Endothelial cell of umbilical vein (primary cell): ENCODE measurements at regions not wholly inside any gene's neighbourhood (a gene's known extent, or its start where the extent isn't known, plus 50 kb on each side); places are given as distances from the start of the nearest gene placed in this dataset.

ENCODE experiments used
- BruUV-seq: library from RNA; stranded (reverse); fragments of 400-500 nt; replicated peaks from 2 replicates; lab custom pipeline; 2021; lab: Mats Ljungman, UMichigan
- CTCF ChIA-PET: fragments of 300-600, 350-600 bp; sonication (Branson Sonifier 250); formaldehyde crosslinking; loops from one replicate; lab custom pipeline; 2021; ENCODE audit warnings: antibody characterized with exemption, inconsistent platforms; lab: Charles Lee
- POLR2A ChIA-PET: fragments of 300-600, 350-600 bp; sonication (Branson Sonifier 250); formaldehyde crosslinking; loops from one replicate; lab custom pipeline; 2021; ENCODE audit warnings: antibody characterized with exemption, inconsistent platforms; lab: Charles Lee
- DNase-seq: peaks from one replicate; pipeline ENCODE4 v3.0.0-alpha.2; 2011; ENCODE audit warnings: low read depth, low spot score
- FAIRE-seq: peaks from 2 replicates; lab custom pipeline; 2011; peaks lifted over from hg19 to GRCh38; lab: Jason Lieb, UNC
- H2AFZ ChIP-seq: 2 replicates; pipeline ENCODE4 v1.6.0; 2012; ENCODE audit warnings: low read depth, low read length, control low read depth, inconsistent platforms
- H3K27ac ChIP-seq: 2 replicates; pipeline ENCODE4 v1.5.1; 2011; ENCODE audit warnings: low read depth, mild to moderate bottlenecking, control low read depth, low read length, moderate library complexity; ENCODE audit not compliant: insufficient read depth
- H3K27me3 ChIP-seq, 2 experiments: 2 replicates each; pipeline versions ENCODE4 v1.6.0 to v1.6.1; 2011; ENCODE audit warnings: low read length in 2 of 2, mixed read lengths in 1 of 2; ENCODE audit not compliant: control insufficient read depth in 2 of 2, insufficient read depth in 2 of 2
- H3K36me3 ChIP-seq, 2 experiments: 2 replicates in 1 of 2; 3 replicates in 1 of 2; pipeline ENCODE4 v1.5.1; 2011; ENCODE audit warnings: low read length in 2 of 2, mild to moderate bottlenecking in 1 of 2, moderate library complexity in 1 of 2; ENCODE audit not compliant: control insufficient read depth in 2 of 2, insufficient read depth in 2 of 2; ENCODE audit errors: extremely low read depth in 1 of 2
- H3K4me1 ChIP-seq: 3 replicates; pipeline ENCODE4 v1.5.1; 2011; ENCODE audit warnings: mild to moderate bottlenecking, low read length; ENCODE audit not compliant: control insufficient read depth, insufficient read depth; ENCODE audit errors: extremely low read depth
- H3K4me2 ChIP-seq: 2 replicates; pipeline ENCODE4 v1.6.1; 2011; ENCODE audit warnings: low read length, control low read depth, mixed read lengths; ENCODE audit not compliant: insufficient read depth
- H3K4me3 ChIP-seq, 3 experiments: fragments of 200-600 bp in 1 of 3; sonication (generic), shearing (Covaris generic) in 1 of 3; replicated peaks in 1 of 3; 2 replicates each; pipeline ENCODE4 v1.5.1; 2011 to 2016; ENCODE audit warnings: control low read depth in 3 of 3, low read length in 3 of 3, mild to moderate bottlenecking in 2 of 3, inconsistent platforms in 1 of 3, low read depth in 1 of 3, moderate library complexity in 1 of 3; ENCODE audit not compliant: insufficient read depth in 1 of 3
- H3K79me2 ChIP-seq: 2 replicates; pipeline ENCODE4 v1.6.0; 2012; ENCODE audit warnings: low read length, inconsistent platforms; ENCODE audit not compliant: control insufficient read depth, insufficient read depth
- H3K9ac ChIP-seq: replicated peaks from 2 replicates; pipeline ENCODE3; 2011; ENCODE audit warnings: low read length, control low read depth; ENCODE audit not compliant: insufficient read depth; ENCODE audit errors: extremely low read depth
- H3K9me1 ChIP-seq: replicated peaks from 3 replicates; pipeline ENCODE4 v1.6.0; 2011; ENCODE audit warnings: mild to moderate bottlenecking, low read length; ENCODE audit not compliant: control insufficient read depth, insufficient read depth; ENCODE audit errors: extremely low read depth
- H3K9me3 ChIP-seq: replicated peaks from 2 replicates; pipeline ENCODE4 v1.5.1; 2012; ENCODE audit warnings: low read length, inconsistent platforms; ENCODE audit not compliant: control insufficient read depth, insufficient read depth
- H4K20me1 ChIP-seq: replicated peaks from 2 replicates; pipeline ENCODE3; 2011; ENCODE audit warnings: mild to moderate bottlenecking, low read length; ENCODE audit not compliant: control insufficient read depth, insufficient read depth; ENCODE audit errors: extremely low read depth
- CTCF ChIP-seq, 2 donors: IDR thresholded peaks; 1 replicate in 1 of 2; 2 replicates in 1 of 2; pipeline ENCODE4 v1.5.1; 2011; ENCODE audit warnings: low read length in 2 of 2, mild to moderate bottlenecking in 2 of 2, moderate library complexity in 2 of 2, control low read depth in 1 of 2, inconsistent platforms in 1 of 2, low read depth in 1 of 2; ENCODE audit not compliant: insufficient read depth in 1 of 2; ENCODE audit errors: extremely low read depth in 1 of 2
- EZH2 ChIP-seq: IDR thresholded peaks from 2 replicates; pipeline ENCODE4 v1.6.1; 2012; ENCODE audit warnings: borderline replicate concordance, low read depth, mild to moderate bottlenecking, moderate library complexity, low read length, inconsistent platforms; ENCODE audit not compliant: severe bottlenecking
- FOS ChIP-seq: IDR thresholded peaks from 2 replicates; pipeline ENCODE4 v1.6.1; 2011; ENCODE audit warnings: mild to moderate bottlenecking, low read length, moderate library complexity, borderline replicate concordance; ENCODE audit not compliant: insufficient read depth
- GATA2 ChIP-seq: IDR thresholded peaks from 2 replicates; pipeline ENCODE4 v1.7.0; 2011; ENCODE audit warnings: low read depth, mild to moderate bottlenecking, moderate library complexity, mixed read lengths, low read length; ENCODE audit not compliant: insufficient read length, insufficient read depth
- JUN ChIP-seq: IDR thresholded peaks from 2 replicates; pipeline ENCODE4 v1.6.1; 2011; ENCODE audit warnings: borderline replicate concordance, low read depth; ENCODE audit not compliant: insufficient read length, insufficient read depth
- MAX ChIP-seq: IDR thresholded peaks from 2 replicates; pipeline ENCODE4 v1.6.1; 2011; ENCODE audit not compliant: insufficient read depth, insufficient read length
- MYC ChIP-seq: IDR thresholded peaks from one replicate; pipeline ENCODE4 v1.6.1; 2011; ENCODE audit warnings: mild to moderate bottlenecking, low read depth, low read length
- POLR2A ChIP-seq: IDR thresholded peaks from 2 replicates; pipeline ENCODE4 v1.6.1; 2012; ENCODE audit warnings: low read depth, mild to moderate bottlenecking, control low read depth, low read length
- POLR2AphosphoS5 ChIP-seq: IDR thresholded peaks from 2 replicates; pipeline ENCODE4 v1.6.1; 2012; ENCODE audit warnings: low read depth, mild to moderate bottlenecking, control low read depth, low read length, moderate library complexity; ENCODE audit not compliant: insufficient read depth
- dilution Hi-C: fragments of 300-500 bp; cut with MboI; formaldehyde crosslinking; loops from one replicate; pipeline ENCODE4 v1.15.0; 2019; ENCODE audit warnings: low sequenced_read_pairs; ENCODE audit not compliant: extremely low pct_ligation_motif_present
- intact Hi-C: fragments of 100-400 bp; cut with micrococcal nuclease; formaldehyde crosslinking; loops from one replicate; pipeline ENCODE4 v1.10.0; 2022

GRCh38 chr1:201730611-201731010 is 98.3 kb upstream of the IPO9 start:
- Histone ChIP-seq H4K20me1 (no peaks in the 10 kb centered on the region), H3K9me1 (no peaks in the 10 kb centered on the region), H3K4me3 (no peak overlapping the region), H2AFZ (no peak overlapping the region), H3K4me2 (no peak overlapping the region), H3K79me2 (peaks cover 44% of the 10 kb centered on the region), H3K27ac (no peak overlapping the region), H3K4me1 (peaks cover 3% of the 10 kb centered on the region), H3K9me3 (no peaks in the 10 kb centered on the region), H3K9ac (no peak overlapping the region), H3K27me3 (no peaks in the 10 kb centered on the region), H3K36me3 (no peaks in the 10 kb centered on the region)
- TF ChIP-seq POLR2AphosphoS5 (no peak), MAX (no peak), FOS (no peak), MYC (no peak), EZH2 (no peak), JUN (no peak), POLR2A (no peak), GATA2 (no peak), CTCF (IDR thresholded peaks at IDR 0.05; ENCODE audit: extremely low read depth in 1 of 2, insufficient read depth in 1 of 2, low read depth in 1 of 2, low read length in 2 of 2) (no peak)
- dilution Hi-C loops, result no loop called here
- intact Hi-C loops, result no loop called here
- BruUV-seq, result no TSS peak
- DNase-seq (no peak), FAIRE-seq (no peak)
- POLR2A ChIA-PET, result no interaction called here
- CTCF ChIA-PET, result interaction anchor here (0.8 to 2.9 kb wide), 4 partner anchors 9 to 64 kb away, joined by 3 to 15 read pairs (median 4); no protein-coding TSS in a partner anchor
